HL-60 (cell line): ENCODE measurements at regions not wholly inside any gene's neighbourhood (a gene's known extent, or its start where the extent isn't known, plus 50 kb on each side); places are given as distances from the start of the nearest gene placed in this dataset.

Experiments used
- POLR2AphosphoS5 ChIP-seq: IDR thresholded peaks from 2 replicates; pipeline ENCODE4 v1.6.1; 2012; ENCODE audit warnings: low read depth
- TF ChIP-seq, protein P1 (sequence below): IDR thresholded peaks from one replicate; pipeline ENCODE4 v1.5.1; 2011; ENCODE audit warnings: low read length, control low read depth, inconsistent platforms; ENCODE audit not compliant: insufficient read depth
- TF ChIP-seq, protein P2 (sequence below): IDR thresholded peaks from 2 replicates; pipeline ENCODE4 v1.6.1; 2012; ENCODE audit warnings: low read depth; ENCODE audit not compliant: insufficient replicate concordance

- TF ChIP-seq, protein P1, sequence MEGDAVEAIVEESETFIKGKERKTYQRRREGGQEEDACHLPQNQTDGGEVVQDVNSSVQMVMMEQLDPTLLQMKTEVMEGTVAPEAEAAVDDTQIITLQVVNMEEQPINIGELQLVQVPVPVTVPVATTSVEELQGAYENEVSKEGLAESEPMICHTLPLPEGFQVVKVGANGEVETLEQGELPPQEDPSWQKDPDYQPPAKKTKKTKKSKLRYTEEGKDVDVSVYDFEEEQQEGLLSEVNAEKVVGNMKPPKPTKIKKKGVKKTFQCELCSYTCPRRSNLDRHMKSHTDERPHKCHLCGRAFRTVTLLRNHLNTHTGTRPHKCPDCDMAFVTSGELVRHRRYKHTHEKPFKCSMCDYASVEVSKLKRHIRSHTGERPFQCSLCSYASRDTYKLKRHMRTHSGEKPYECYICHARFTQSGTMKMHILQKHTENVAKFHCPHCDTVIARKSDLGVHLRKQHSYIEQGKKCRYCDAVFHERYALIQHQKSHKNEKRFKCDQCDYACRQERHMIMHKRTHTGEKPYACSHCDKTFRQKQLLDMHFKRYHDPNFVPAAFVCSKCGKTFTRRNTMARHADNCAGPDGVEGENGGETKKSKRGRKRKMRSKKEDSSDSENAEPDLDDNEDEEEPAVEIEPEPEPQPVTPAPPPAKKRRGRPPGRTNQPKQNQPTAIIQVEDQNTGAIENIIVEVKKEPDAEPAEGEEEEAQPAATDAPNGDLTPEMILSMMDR, result no peak
- TF ChIP-seq, protein P2, sequence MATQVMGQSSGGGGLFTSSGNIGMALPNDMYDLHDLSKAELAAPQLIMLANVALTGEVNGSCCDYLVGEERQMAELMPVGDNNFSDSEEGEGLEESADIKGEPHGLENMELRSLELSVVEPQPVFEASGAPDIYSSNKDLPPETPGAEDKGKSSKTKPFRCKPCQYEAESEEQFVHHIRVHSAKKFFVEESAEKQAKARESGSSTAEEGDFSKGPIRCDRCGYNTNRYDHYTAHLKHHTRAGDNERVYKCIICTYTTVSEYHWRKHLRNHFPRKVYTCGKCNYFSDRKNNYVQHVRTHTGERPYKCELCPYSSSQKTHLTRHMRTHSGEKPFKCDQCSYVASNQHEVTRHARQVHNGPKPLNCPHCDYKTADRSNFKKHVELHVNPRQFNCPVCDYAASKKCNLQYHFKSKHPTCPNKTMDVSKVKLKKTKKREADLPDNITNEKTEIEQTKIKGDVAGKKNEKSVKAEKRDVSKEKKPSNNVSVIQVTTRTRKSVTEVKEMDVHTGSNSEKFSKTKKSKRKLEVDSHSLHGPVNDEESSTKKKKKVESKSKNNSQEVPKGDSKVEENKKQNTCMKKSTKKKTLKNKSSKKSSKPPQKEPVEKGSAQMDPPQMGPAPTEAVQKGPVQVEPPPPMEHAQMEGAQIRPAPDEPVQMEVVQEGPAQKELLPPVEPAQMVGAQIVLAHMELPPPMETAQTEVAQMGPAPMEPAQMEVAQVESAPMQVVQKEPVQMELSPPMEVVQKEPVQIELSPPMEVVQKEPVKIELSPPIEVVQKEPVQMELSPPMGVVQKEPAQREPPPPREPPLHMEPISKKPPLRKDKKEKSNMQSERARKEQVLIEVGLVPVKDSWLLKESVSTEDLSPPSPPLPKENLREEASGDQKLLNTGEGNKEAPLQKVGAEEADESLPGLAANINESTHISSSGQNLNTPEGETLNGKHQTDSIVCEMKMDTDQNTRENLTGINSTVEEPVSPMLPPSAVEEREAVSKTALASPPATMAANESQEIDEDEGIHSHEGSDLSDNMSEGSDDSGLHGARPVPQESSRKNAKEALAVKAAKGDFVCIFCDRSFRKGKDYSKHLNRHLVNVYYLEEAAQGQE, result no peak
- TF ChIP-seq POLR2AphosphoS5, result no peak
Observed at GRCh38 chr6:145091586-145092142, 643.7 kb downstream of the EPM2A start.
